HEK293 (cell line): ENCODE measurements at regions not wholly inside any gene's neighbourhood (a gene's known extent, or its start where the extent isn't known, plus 50 kb on each side); places are given as distances from the start of the nearest gene placed in this dataset.

Experiments
- CTCF ChIA-PET: fragments of 350-600 bp; formaldehyde crosslinking; extraction: SDS; loops from one replicate; lab custom pipeline; 2021; ENCODE audit warnings: antibody characterized with exemption; lab: Yijun Ruan, JAX
- POLR2A ChIA-PET: fragments of 300-600 bp; formaldehyde crosslinking; extraction: SDS; loops from one replicate; lab custom pipeline; 2020; ENCODE audit warnings: antibody characterized with exemption, inconsistent platforms; lab: Yijun Ruan, JAX
- H3K27ac ChIP-seq: fragments of 200-500 bp; sonication (Bioruptor generic); 2 replicates; pipeline ENCODE4 v1.5.1; 2014; ENCODE audit warnings: low read depth, low read length, control low read depth, inconsistent platforms; ENCODE audit errors: extremely low read depth
- H3K36me3 ChIP-seq, 2 experiments: fragments of 200-500 bp in 1 of 2; sonication (Bioruptor generic) in 1 of 2; 1 replicate in 1 of 2; 2 replicates in 1 of 2; pipeline ENCODE4 v1.5.1; 2014 to 2017; ENCODE audit warnings: inconsistent platforms in 2 of 2, low read length in 2 of 2; ENCODE audit not compliant: control insufficient read depth in 2 of 2, insufficient read depth in 1 of 2
- H3K4me1 ChIP-seq: fragments of 200-500 bp; sonication (Bioruptor generic); 2 replicates; pipeline ENCODE4 v1.5.1; 2014; ENCODE audit warnings: mild to moderate bottlenecking, low read length, inconsistent platforms; ENCODE audit not compliant: control insufficient read depth, insufficient read depth
- H3K4me3 ChIP-seq: 2 replicates; pipeline ENCODE4 v1.5.1; 2011; ENCODE audit warnings: low read depth, mild to moderate bottlenecking, control low read depth, low read length, moderate library complexity
- H3K9me3 ChIP-seq: fragments of 200-500 bp; sonication (Bioruptor generic); 2 replicates; pipeline ENCODE4 v1.5.1; 2014; ENCODE audit warnings: low read depth, low read length, inconsistent platforms; ENCODE audit not compliant: control insufficient read depth, insufficient read depth
- ATF2 ChIP-seq: fragments of 450-650 bp; formaldehyde crosslinking; IDR thresholded peaks from 2 replicates; pipeline ENCODE4 v1.5.1; 2016; ENCODE audit warnings: missing biosample characterization, missing genetic modification characterization, low read depth
- BCL11B ChIP-seq: fragments of 450-650 bp; formaldehyde crosslinking; IDR thresholded peaks from 2 replicates; pipeline ENCODE4 v1.5.1; 2016; ENCODE audit warnings: low read depth, missing biosample characterization, missing genetic modification characterization
- FEZF1 ChIP-seq: fragments of 450-650 bp; formaldehyde crosslinking; IDR thresholded peaks from 2 replicates; pipeline ENCODE4 v1.5.1; 2016; ENCODE audit warnings: missing biosample characterization, missing genetic modification characterization
- GFI1B ChIP-seq: fragments of 450-650 bp; formaldehyde crosslinking; IDR thresholded peaks from 2 replicates; pipeline ENCODE4 v1.5.1; 2016; ENCODE audit warnings: missing biosample characterization, missing genetic modification characterization
- GLIS1 ChIP-seq: fragments of 450-650 bp; formaldehyde crosslinking; IDR thresholded peaks from 2 replicates; pipeline ENCODE4 v1.5.1; 2016; ENCODE audit warnings: missing biosample characterization, missing genetic modification characterization
- KLF16 ChIP-seq: fragments of 450-650 bp; formaldehyde crosslinking; IDR thresholded peaks from 2 replicates; pipeline ENCODE4 v1.5.1; 2017; ENCODE audit warnings: missing biosample characterization, missing genetic modification characterization
- KLF9 ChIP-seq: fragments of 450-650 bp; formaldehyde crosslinking; IDR thresholded peaks from 2 replicates; pipeline ENCODE4 v1.5.1; 2016; ENCODE audit warnings: missing biosample characterization, missing genetic modification characterization, low read depth
- OSR2 ChIP-seq: fragments of 450-650 bp; formaldehyde crosslinking; IDR thresholded peaks from 2 replicates; pipeline ENCODE4 v1.5.1; 2016; ENCODE audit warnings: missing biosample characterization, missing genetic modification characterization
- PRDM1 ChIP-seq: fragments of 450-650 bp; formaldehyde crosslinking; IDR thresholded peaks from 2 replicates; pipeline ENCODE4; 2016; ENCODE audit warnings: missing biosample characterization, missing genetic modification characterization
- TRIM28 ChIP-seq: IDR thresholded peaks from 2 replicates; pipeline ENCODE4 v1.6.1; 2011; ENCODE audit warnings: low read length, control low read depth, borderline replicate concordance
- WT1 ChIP-seq: fragments of 450-650 bp; formaldehyde crosslinking; IDR thresholded peaks from 2 replicates; pipeline ENCODE4 v1.5.1; 2016; ENCODE audit warnings: missing biosample characterization, missing genetic modification characterization
- ZBTB26 ChIP-seq: fragments of 450-650 bp; formaldehyde crosslinking; optimal IDR thresholded peaks from 2 replicates; pipeline ENCODE3; 2016; ENCODE audit warnings: missing biosample characterization, mild to moderate bottlenecking, missing genetic modification characterization
- ZBTB48 ChIP-seq: fragments of 450-650 bp; formaldehyde crosslinking; IDR thresholded peaks from 2 replicates; pipeline ENCODE4 v1.5.1; 2016; ENCODE audit warnings: missing biosample characterization, missing genetic modification characterization
- ZFP69B ChIP-seq: fragments of 450-650 bp; formaldehyde crosslinking; IDR thresholded peaks from 2 replicates; pipeline ENCODE4 v1.5.1; 2016; ENCODE audit warnings: missing biosample characterization, missing genetic modification characterization
- ZNF18 ChIP-seq: fragments of 450-650 bp; formaldehyde crosslinking; IDR thresholded peaks from 2 replicates; pipeline ENCODE4 v1.5.1; 2016; ENCODE audit warnings: missing biosample characterization, missing genetic modification characterization
- ZNF202 ChIP-seq: fragments of 450-650 bp; formaldehyde crosslinking; IDR thresholded peaks from 2 replicates; pipeline ENCODE4 v1.5.1; 2016; ENCODE audit warnings: missing biosample characterization, missing genetic modification characterization, borderline replicate concordance
- ZNF24 ChIP-seq: fragments of 450-650 bp; formaldehyde crosslinking; IDR thresholded peaks from 2 replicates; pipeline ENCODE4 v1.5.1; 2016; ENCODE audit warnings: missing biosample characterization, missing genetic modification characterization
- ZNF660 ChIP-seq: fragments of 450-650 bp; IDR thresholded peaks from 2 replicates; pipeline ENCODE4 v1.5.1; 2018; ENCODE audit warnings: missing biosample characterization, mild to moderate bottlenecking, missing genetic modification characterization
- ZNF768 ChIP-seq: fragments of 450-650 bp; formaldehyde crosslinking; IDR thresholded peaks from 2 replicates; pipeline ENCODE4 v1.5.1; 2018; ENCODE audit warnings: missing biosample characterization, mild to moderate bottlenecking, missing genetic modification characterization
- ZNF776 ChIP-seq: fragments of 450-650 bp; formaldehyde crosslinking; IDR thresholded peaks from 2 replicates; pipeline ENCODE4 v1.5.0; 2017; ENCODE audit warnings: missing biosample characterization, missing genetic modification characterization, borderline replicate concordance
- ZNF830 ChIP-seq: fragments of 450-650 bp; IDR thresholded peaks from 2 replicates; pipeline ENCODE4 v1.5.0; 2018; ENCODE audit warnings: missing biosample characterization, missing genetic modification characterization, low read depth, mild to moderate bottlenecking, moderate library complexity
- TF ChIP-seq, protein P1 (sequence below): fragments of 450-650 bp; IDR thresholded peaks from 2 replicates; pipeline ENCODE4 v1.5.1; 2018; ENCODE audit warnings: missing biosample characterization, mild to moderate bottlenecking, missing genetic modification characterization
- TF ChIP-seq, protein P2 (sequence below): fragments of 450-650 bp; formaldehyde crosslinking; IDR thresholded peaks from 2 replicates; pipeline ENCODE4 v1.5.1; 2016; ENCODE audit warnings: missing biosample characterization, missing genetic modification characterization
- TF ChIP-seq, protein P3 (sequence below): fragments of 450-650 bp; IDR thresholded peaks from 2 replicates; pipeline ENCODE4 v1.5.1; 2018; ENCODE audit warnings: missing biosample characterization, missing genetic modification characterization

DNA sequence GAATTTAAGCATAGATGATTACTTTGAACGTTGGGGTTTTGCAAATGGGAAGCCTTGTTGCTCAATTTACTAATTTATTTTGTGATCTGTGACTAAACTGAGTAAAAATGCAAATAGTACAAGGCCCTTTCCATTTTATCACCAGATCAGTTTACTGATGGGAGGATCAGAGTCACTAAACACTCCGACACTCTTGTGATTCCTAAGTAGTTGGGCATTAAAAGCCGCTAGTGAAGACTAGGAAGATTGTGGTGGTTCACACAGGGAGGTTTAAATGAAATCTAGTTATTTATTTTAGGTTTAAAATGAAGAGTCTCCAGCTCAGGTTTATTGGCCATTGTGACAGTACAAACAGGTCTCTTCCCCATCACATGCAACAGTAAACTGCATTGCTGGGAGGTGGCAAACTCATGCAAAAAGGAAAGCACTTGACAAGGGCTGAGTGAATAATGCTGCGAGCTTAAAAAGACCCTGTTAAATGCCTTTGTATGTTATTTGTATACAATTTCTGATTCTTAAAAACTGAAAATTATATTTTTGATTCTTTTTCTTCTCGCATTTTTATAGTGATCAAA, 394.8 kb upstream of the FANCL start:
- ChIA-PET POLR2A (no interaction called here), CTCF (interaction anchor here (0.6 kb wide), 1 partner anchor 10 kb away, joined by 5 read pairs; no protein-coding TSS in a partner anchor)
- Histone ChIP-seq H3K9me3 (no peaks in the 10 kb centered on the region), H3K4me3 (no peak overlapping the region), H3K27ac (no peak overlapping the region), H3K4me1 (peaks cover 25% of the 10 kb centered on the region), H3K36me3 (no peaks in the 10 kb centered on the region)
- no peak for TF ChIP-seq ZNF776 (tag by site-specific recombination)
- TF ChIP-seq, protein P1, sequence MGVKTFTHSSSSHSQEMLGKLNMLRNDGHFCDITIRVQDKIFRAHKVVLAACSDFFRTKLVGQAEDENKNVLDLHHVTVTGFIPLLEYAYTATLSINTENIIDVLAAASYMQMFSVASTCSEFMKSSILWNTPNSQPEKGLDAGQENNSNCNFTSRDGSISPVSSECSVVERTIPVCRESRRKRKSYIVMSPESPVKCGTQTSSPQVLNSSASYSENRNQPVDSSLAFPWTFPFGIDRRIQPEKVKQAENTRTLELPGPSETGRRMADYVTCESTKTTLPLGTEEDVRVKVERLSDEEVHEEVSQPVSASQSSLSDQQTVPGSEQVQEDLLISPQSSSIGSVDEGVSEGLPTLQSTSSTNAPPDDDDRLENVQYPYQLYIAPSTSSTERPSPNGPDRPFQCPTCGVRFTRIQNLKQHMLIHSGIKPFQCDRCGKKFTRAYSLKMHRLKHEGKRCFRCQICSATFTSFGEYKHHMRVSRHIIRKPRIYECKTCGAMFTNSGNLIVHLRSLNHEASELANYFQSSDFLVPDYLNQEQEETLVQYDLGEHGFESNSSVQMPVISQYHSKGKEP (tag by site-specific recombination): 0 out of 2 replicates have a peak, but pooled peaks have one; percentile 24
- peak; percentile 29 for TF ChIP-seq GLIS1 (tag by site-specific recombination)
- TF ChIP-seq WT1: peak; percentile 98

GRCh38 chr2:58634653-58635370, 393.7 kb upstream of the FANCL start:
- peaks cover 25% of the 10 kb centered on the region for H3K4me1 ChIP-seq
- CTCF ChIA-PET: interaction anchor here (0.9 to 1.1 kb wide), 2 partner anchors 16 to 31 kb away, joined by 3 to 5 read pairs; no protein-coding TSS in a partner anchor
- peak overlapping the region; percentile 65 for H3K27ac ChIP-seq
- H3K9me3 ChIP-seq: no peaks in the 10 kb centered on the region
- H3K4me3 ChIP-seq: no peak overlapping the region
- H3K36me3 ChIP-seq: no peaks in the 10 kb centered on the region
- POLR2A ChIA-PET: interaction anchor here (0.6 to 0.9 kb wide), 4 partner anchors 82 to 610 kb away, joined by 3 to 4 read pairs (median 4); no protein-coding TSS in a partner anchor
- no peak for TF ChIP-seq ZNF660 (tag by site-specific recombination)
- no peak for TF ChIP-seq TRIM28
- TF ChIP-seq ATF2 (tag by site-specific recombination): no peak
- no peak for TF ChIP-seq KLF9 (tag by site-specific recombination)
- TF ChIP-seq OSR2 (tag by site-specific recombination): peak; percentile 91
- TF ChIP-seq ZBTB48: no peak
- TF ChIP-seq ZBTB26 (tag by site-specific recombination): no peak
- 0 out of 2 replicates have a peak, but pooled peaks have one; percentile 21 for TF ChIP-seq GFI1B (tag by site-specific recombination)
- no peak for TF ChIP-seq ZNF768 (tag by site-specific recombination)
- peak; percentile 97 for TF ChIP-seq FEZF1 (tag by site-specific recombination)
- TF ChIP-seq ZNF24: peak; percentile 64; the same call in 1 of the 2 replicates
- no peak for TF ChIP-seq PRDM1
- TF ChIP-seq ZNF18 (tag by site-specific recombination): no peak
- no peak for TF ChIP-seq ZFP69B (tag by site-specific recombination)
- TF ChIP-seq, protein P2, sequence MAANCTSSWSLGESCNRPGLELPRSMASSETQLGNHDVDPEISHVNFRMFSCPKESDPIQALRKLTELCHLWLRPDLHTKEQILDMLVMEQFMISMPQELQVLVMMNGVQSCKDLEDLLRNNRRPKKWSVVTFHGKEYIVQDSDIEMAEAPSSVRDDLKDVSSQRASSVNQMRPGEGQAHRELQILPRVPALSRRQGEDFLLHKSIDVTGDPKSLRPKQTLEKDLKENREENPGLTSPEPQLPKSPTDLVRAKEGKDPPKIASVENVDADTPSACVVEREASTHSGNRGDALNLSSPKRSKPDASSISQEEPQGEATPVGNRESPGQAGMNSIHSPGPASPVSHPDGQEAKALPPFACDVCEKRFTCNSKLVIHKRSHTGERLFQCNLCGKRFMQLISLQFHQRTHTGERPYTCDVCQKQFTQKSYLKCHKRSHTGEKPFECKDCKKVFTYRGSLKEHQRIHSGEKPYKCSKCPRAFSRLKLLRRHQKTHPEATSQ (tag by site-specific recombination): no peak
- TF ChIP-seq BCL11B (tag by site-specific recombination): peak; percentile 53; the same call in 1 of the 2 replicates
- TF ChIP-seq KLF16 (tag by site-specific recombination): 0 out of 2 replicates have a peak, but pooled peaks have one; percentile 33
- no peak for TF ChIP-seq ZNF202 (tag by site-specific recombination)
- TF ChIP-seq ZNF830: no peak
- TF ChIP-seq, protein P3, sequence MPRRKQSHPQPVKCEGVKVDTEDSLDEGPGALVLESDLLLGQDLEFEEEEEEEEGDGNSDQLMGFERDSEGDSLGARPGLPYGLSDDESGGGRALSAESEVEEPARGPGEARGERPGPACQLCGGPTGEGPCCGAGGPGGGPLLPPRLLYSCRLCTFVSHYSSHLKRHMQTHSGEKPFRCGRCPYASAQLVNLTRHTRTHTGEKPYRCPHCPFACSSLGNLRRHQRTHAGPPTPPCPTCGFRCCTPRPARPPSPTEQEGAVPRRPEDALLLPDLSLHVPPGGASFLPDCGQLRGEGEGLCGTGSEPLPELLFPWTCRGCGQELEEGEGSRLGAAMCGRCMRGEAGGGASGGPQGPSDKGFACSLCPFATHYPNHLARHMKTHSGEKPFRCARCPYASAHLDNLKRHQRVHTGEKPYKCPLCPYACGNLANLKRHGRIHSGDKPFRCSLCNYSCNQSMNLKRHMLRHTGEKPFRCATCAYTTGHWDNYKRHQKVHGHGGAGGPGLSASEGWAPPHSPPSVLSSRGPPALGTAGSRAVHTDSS (tag by site-specific recombination): peak; percentile 63
